Keratinocyte (primary cell): ENCODE measurements at regions not wholly inside any gene's neighbourhood (a gene's known extent, or its start where the extent isn't known, plus 50 kb on each side); places are given as distances from the start of the nearest gene placed in this dataset.

Source experiments
- DNase-seq: peaks from one replicate; pipeline ENCODE4 v3.0.0-alpha.2; 2011; ENCODE audit warnings: low read depth, missing footprints, low spot score
- FAIRE-seq: peaks from 2 replicates; lab custom pipeline; 2011; peaks lifted over from hg19 to GRCh38; lab: Jason Lieb, UNC
- H2AFZ ChIP-seq: 2 replicates; pipeline ENCODE4 v1.6.0; 2012; ENCODE audit warnings: low read length, control low read depth, inconsistent platforms; ENCODE audit not compliant: control insufficient read depth
- H3K27ac ChIP-seq: 2 replicates; pipeline ENCODE4 v1.5.1; 2011; ENCODE audit warnings: low read length; ENCODE audit not compliant: control insufficient read depth, insufficient read depth
- H3K27me3 ChIP-seq: 3 replicates; pipeline ENCODE4 v1.6.0; 2011; ENCODE audit warnings: low read length; ENCODE audit not compliant: control insufficient read depth, insufficient read depth; ENCODE audit errors: extremely low read depth
- H3K36me3 ChIP-seq, 2 experiments: 2 replicates in 1 of 2; 3 replicates in 1 of 2; pipeline ENCODE4 v1.5.1; 2011; ENCODE audit warnings: low read length in 2 of 2, mild to moderate bottlenecking in 1 of 2; ENCODE audit not compliant: control insufficient read depth in 2 of 2, insufficient read depth in 2 of 2; ENCODE audit errors: extremely low read depth in 1 of 2
- H3K4me1 ChIP-seq: 3 replicates; pipeline ENCODE4 v1.5.1; 2011; ENCODE audit warnings: low read length; ENCODE audit not compliant: control insufficient read depth, insufficient read depth; ENCODE audit errors: extremely low read depth
- H3K4me2 ChIP-seq: 3 replicates; pipeline ENCODE4 v1.6.0; 2011; ENCODE audit warnings: low read depth, low read length; ENCODE audit not compliant: control insufficient read depth, insufficient read depth; ENCODE audit errors: extremely low read depth
- H3K4me3 ChIP-seq, 3 experiments: fragments of 200-600 bp in 1 of 3; sonication (generic) in 1 of 3; 2 replicates in 2 of 3; 3 replicates in 1 of 3; pipeline ENCODE4 v1.5.1; 2011 to 2016; ENCODE audit warnings: low read length in 3 of 3, mild to moderate bottlenecking in 3 of 3, control low read depth in 2 of 3, inconsistent platforms in 1 of 3, low read depth in 1 of 3, mixed read lengths in 1 of 3, mixed run types in 1 of 3, moderate library complexity in 1 of 3; ENCODE audit not compliant: control insufficient read depth in 2 of 3, insufficient read depth in 2 of 3; ENCODE audit errors: extremely low read depth in 1 of 3
- H3K79me2 ChIP-seq: 2 replicates; pipeline ENCODE4 v1.6.0; 2012; ENCODE audit warnings: low read length; ENCODE audit not compliant: control insufficient read depth, insufficient read depth
- H3K9ac ChIP-seq: 3 replicates; pipeline ENCODE4 v1.6.0; 2011; ENCODE audit warnings: low read length; ENCODE audit not compliant: control insufficient read depth, insufficient read depth; ENCODE audit errors: extremely low read depth
- H3K9me1 ChIP-seq: 3 replicates; pipeline ENCODE4 v1.6.0; 2011; ENCODE audit warnings: low read length; ENCODE audit not compliant: control insufficient read depth, insufficient read depth; ENCODE audit errors: extremely low read depth
- H3K9me3 ChIP-seq: 2 replicates; pipeline ENCODE4 v1.5.1; 2012; ENCODE audit warnings: low read depth, low read length; ENCODE audit not compliant: control insufficient read depth
- H4K20me1 ChIP-seq: 3 replicates; pipeline ENCODE4 v1.6.0; 2011; ENCODE audit warnings: low read length; ENCODE audit not compliant: control insufficient read depth, insufficient read depth; ENCODE audit errors: extremely low read depth
- CTCF ChIP-seq, 3 experiments: IDR thresholded peaks in 1 of 3; conservative IDR thresholded peaks in 1 of 3; optimal IDR thresholded peaks in 1 of 3; 2 replicates in 2 of 3; 3 replicates in 1 of 3; pipeline versions ENCODE3 to v1.5.1; 2011; ENCODE audit warnings: low read length in 3 of 3, mild to moderate bottlenecking in 3 of 3, moderate library complexity in 2 of 3, control low read depth in 1 of 3, inconsistent platforms in 1 of 3; ENCODE audit not compliant: insufficient read depth in 2 of 3; ENCODE audit errors: extremely low read depth in 1 of 3
- EZH2 ChIP-seq: IDR thresholded peaks from one replicate; pipeline ENCODE4 v1.6.1; 2012; ENCODE audit warnings: inconsistent platforms, mild to moderate bottlenecking, low read length, moderate library complexity
- dilution Hi-C: fragments of 300-500 bp; cut with MboI; formaldehyde crosslinking; loops from one replicate; pipeline ENCODE4 v1.7.0; 2020; ENCODE audit warnings: low sequenced_read_pairs; ENCODE audit not compliant: extremely low pct_ligation_motif_present

- TF ChIP-seq CTCF (optimal IDR thresholded peaks at IDR 0.05 in 1 of 3, IDR thresholded peaks at IDR 0.05 in 1 of 3, conservative IDR thresholded peaks at IDR 0.05 in 1 of 3; ENCODE audit: extremely low read depth in 1 of 3, insufficient read depth in 2 of 3, low read length in 3 of 3) (no peak), EZH2 (no peak)
- H3K27ac ChIP-seq: no peak overlapping the region
Measured at GRCh38 chr4:84189144-84189543, 309.9 kb downstream of the NKX6-1 start.

GRCh38 chr4:84179409-84179808 lies 319.7 kb downstream of the NKX6-1 start:
- Histone ChIP-seq H3K27me3 (no peaks in the 10 kb centered on the region), H3K79me2 (no peaks in the 10 kb centered on the region), H3K9me1 (no peaks in the 10 kb centered on the region), H3K9ac (no peak overlapping the region), H3K4me1 (no peaks in the 10 kb centered on the region), H2AFZ (no peak overlapping the region), H3K27ac (no peak overlapping the region), H4K20me1 (no peaks in the 10 kb centered on the region), H3K9me3 (no peaks in the 10 kb centered on the region), H3K4me3 (no peak overlapping the region), H3K36me3 (no peaks in the 10 kb centered on the region), H3K4me2 (no peak overlapping the region)
- TF ChIP-seq CTCF (optimal IDR thresholded peaks at IDR 0.05 in 1 of 3, IDR thresholded peaks at IDR 0.05 in 1 of 3, conservative IDR thresholded peaks at IDR 0.05 in 1 of 3; ENCODE audit: extremely low read depth in 1 of 3, insufficient read depth in 2 of 3, low read length in 3 of 3) (no peak), EZH2 (no peak)
- dilution Hi-C loops: no loop called here
- no peak for DNase-seq
- no peak for FAIRE-seq

More at GRCh38 chr4:84189144-84189543, 309.9 kb downstream of the NKX6-1 start:
- H3K36me3 ChIP-seq: no peaks in the 10 kb centered on the region
- no peak for DNase-seq
- H3K9me1 ChIP-seq: no peaks in the 10 kb centered on the region
- no peak overlapping the region for H2AFZ ChIP-seq
- H3K4me3 ChIP-seq: no peak overlapping the region
- H3K4me1 ChIP-seq: no peaks in the 10 kb centered on the region
- no peak overlapping the region for H3K9ac ChIP-seq
- no peaks in the 10 kb centered on the region for H3K27me3 ChIP-seq
- H3K9me3 ChIP-seq: no peaks in the 10 kb centered on the region
- H3K79me2 ChIP-seq: no peaks in the 10 kb centered on the region
- H4K20me1 ChIP-seq: no peaks in the 10 kb centered on the region
- H3K4me2 ChIP-seq: no peak overlapping the region
- no peak for FAIRE-seq
- dilution Hi-C loops: no loop called here
